HepG2 (cell line): ENCODE measurements at regions not wholly inside any gene's neighbourhood (a gene's known extent, or its start where the extent isn't known, plus 50 kb on each side); places are given as distances from the start of the nearest gene placed in this dataset.

Experiments used
- ATAC-seq: fragments of 200-7000 bp; cut with Tn5 transposase; 3 replicates; pipeline ENCODE4 v1.9.1; 2020; ENCODE audit warnings: mild to moderate bottlenecking, moderate library complexity
- BruUV-seq: library from RNA; stranded (reverse); fragments of 400-500 nt; replicated peaks from 2 replicates; lab custom pipeline; 2021; lab: Mats Ljungman, UMichigan
- CTCF ChIA-PET: fragments of 300-600 bp; formaldehyde crosslinking; extraction: SDS; loops from one replicate; lab custom pipeline; 2021; ENCODE audit warnings: low total read pairs, inconsistent platforms, low intra/inter-chr PET ratio; lab: Yijun Ruan, JAX
- POLR2A ChIA-PET: fragments of 350-600 bp; sonication (Branson Sonifier 250); formaldehyde crosslinking; loops from one replicate; lab custom pipeline; 2020; ENCODE audit warnings: antibody characterized with exemption, inconsistent platforms; lab: Yijun Ruan, JAX
- DNase-seq: peaks from one replicate; pipeline ENCODE4 v3.0.0-alpha.2; 2015; ENCODE audit warnings: low spot score
- FAIRE-seq: peaks from 3 replicates; lab custom pipeline; 2011; peaks lifted over from hg19 to GRCh38; lab: Jason Lieb, UNC
- H2AFZ ChIP-seq: one replicate; pipeline ENCODE4 v1.6.1; 2011; ENCODE audit warnings: low read length, inconsistent platforms
- H3K27ac ChIP-seq: fragments of 300-600 bp; 3 replicates; pipeline ENCODE4 v1.8.0; 2011; ENCODE audit warnings: mixed run types, mild to moderate bottlenecking, mixed read lengths, low read length, inconsistent platforms; ENCODE audit not compliant: insufficient read depth; ENCODE audit errors: extremely low read length
- H3K27me3 ChIP-seq, 2 experiments: fragments of 200-600 bp in 1 of 2; 2 replicates in 1 of 2; 3 replicates in 1 of 2; pipeline versions ENCODE4 v1.6.0 to v1.8.0; 2011; ENCODE audit warnings: low read length in 2 of 2, mild to moderate bottlenecking in 2 of 2, moderate library complexity in 2 of 2, inconsistent platforms in 1 of 2; ENCODE audit not compliant: insufficient read depth in 2 of 2, control insufficient read depth in 1 of 2
- H3K36me3 ChIP-seq, 2 experiments: fragments of 200-600 bp in 1 of 2; replicated peaks in 1 of 2; 2 replicates in 1 of 2; 3 replicates in 1 of 2; pipeline versions ENCODE4 v1.5.1 to v1.8.0; 2011; ENCODE audit warnings: low read length in 2 of 2, inconsistent platforms in 1 of 2; ENCODE audit not compliant: insufficient read depth in 2 of 2, control insufficient read depth in 1 of 2
- H3K4me1 ChIP-seq: 2 replicates; pipeline ENCODE4 v1.5.1; 2012; ENCODE audit warnings: low read length, inconsistent platforms; ENCODE audit not compliant: insufficient read depth
- H3K4me2 ChIP-seq: 2 replicates; pipeline ENCODE4 v1.6.0; 2011; ENCODE audit warnings: low read depth, low read length, inconsistent platforms
- H3K4me3 ChIP-seq, 3 experiments: fragments of 200-600 bp in 1 of 3; sonication (generic), shearing (Covaris generic) in 1 of 3; replicated peaks in 1 of 3; 2 replicates each; pipeline ENCODE4 v1.5.1; 2011 to 2016; ENCODE audit warnings: low read length in 3 of 3, inconsistent platforms in 2 of 3, low read depth in 2 of 3, mild to moderate bottlenecking in 2 of 3, control low read depth in 1 of 3, mixed read lengths in 1 of 3; ENCODE audit not compliant: insufficient read depth in 1 of 3
- H3K79me2 ChIP-seq: one replicate; pipeline ENCODE4 v1.6.1; 2011; ENCODE audit warnings: low read length, inconsistent platforms; ENCODE audit not compliant: insufficient read depth
- H3K9ac ChIP-seq: 2 replicates; pipeline ENCODE4 v1.6.0; 2011; ENCODE audit warnings: mild to moderate bottlenecking, low read depth, low read length, inconsistent platforms; ENCODE audit not compliant: insufficient read depth
- H3K9me3 ChIP-seq: 2 replicates; pipeline ENCODE4 v1.5.1; 2012; ENCODE audit warnings: mild to moderate bottlenecking, low read length
- H4K20me1 ChIP-seq: 2 replicates; pipeline ENCODE4 v1.6.0; 2011; ENCODE audit warnings: inconsistent platforms, mild to moderate bottlenecking, low read length, moderate library complexity; ENCODE audit not compliant: insufficient read depth
- ATF2 ChIP-seq: sonication (generic); formaldehyde crosslinking; IDR thresholded peaks from 2 replicates; pipeline ENCODE4 v1.4.0; 2020; ENCODE audit warnings: missing genetic modification reagents
- CREBL2 ChIP-seq: sonication (generic); formaldehyde crosslinking; IDR thresholded peaks from 2 replicates; pipeline ENCODE4 v1.8.1; 2023; ENCODE audit warnings: missing genetic modification reagents, mild to moderate bottlenecking, borderline replicate concordance
- CTCF ChIP-seq: sonication (generic); formaldehyde crosslinking; IDR thresholded peaks from 2 replicates; pipeline ENCODE4 v1.5.0; 2020; ENCODE audit warnings: mild to moderate bottlenecking, missing genetic modification reagents, moderate library complexity
- KLF9 ChIP-seq: IDR thresholded peaks from 2 replicates; pipeline ENCODE4 v1.6.1; 2016; ENCODE audit warnings: low read depth
- MIXL1 ChIP-seq: IDR thresholded peaks from 2 replicates; pipeline ENCODE4 v1.6.1; 2016
- SMC3 ChIP-seq: IDR thresholded peaks from 2 replicates; pipeline ENCODE4 v1.6.1; 2011; ENCODE audit warnings: low read length, improper control_type of control experiment
- STAG1 ChIP-seq: sonication (generic); formaldehyde crosslinking; IDR thresholded peaks from 2 replicates; pipeline ENCODE4 v1.4.0; 2020; ENCODE audit warnings: missing genetic modification reagents
- ZNF629 ChIP-seq: sonication (generic); formaldehyde crosslinking; conservative IDR thresholded peaks from 2 replicates; pipeline ENCODE4 v1.5.0; 2020; ENCODE audit warnings: missing genetic modification reagents
- WGBS: methylation state at CpG from one replicate; pipeline ENCODE4 v1.1.6; 2017; ENCODE audit warnings: low lambda C conversion rate; 5-methylcytosine and 5-hydroxymethylcytosine counted together
- in situ Hi-C: cut with HindIII; loops from 2 replicates; pipeline ENCODE4 v1.10.0; 2017; ENCODE audit warnings: low pct_unique_long_range_greater_than_20kb; ENCODE audit not compliant: extremely low pct_ligation_motif_present
- intact Hi-C: fragments of 100-400 bp; cut with micrococcal nuclease; formaldehyde crosslinking; loops from one replicate; pipeline ENCODE4 v1.10.0; 2022; ENCODE audit not compliant: unreplicated experiment

GRCh38 chr3:145767909-145768308 lies 393.1 kb downstream of the PLOD2 start:
- BruUV-seq, result no TSS peak
- no peak overlapping the region for H3K4me3 ChIP-seq
- no peaks in the 10 kb centered on the region for H3K27me3 ChIP-seq
- in situ Hi-C loops (loop anchor here (25.0 kb wide), 1 partner anchor 1081 kb away; no protein-coding TSS in a partner anchor), intact Hi-C loops (no loop called here)
- ATAC-seq (no peak), DNase-seq (no peak), FAIRE-seq (no peak)
- no peaks in the 10 kb centered on the region for H3K79me2 ChIP-seq
- POLR2A ChIA-PET, result no interaction called here
- no peak overlapping the region for H3K4me2 ChIP-seq
- H2AFZ ChIP-seq, result no peak overlapping the region
- H3K9me3 ChIP-seq, result no peaks in the 10 kb centered on the region
- CTCF ChIA-PET, result no interaction called here
- TF ChIP-seq KLF9 (CRISPR knock-in tag), result no peak
- TF ChIP-seq CREBL2 (CRISPR knock-in tag), result no peak
- no peak for TF ChIP-seq ZNF629 (CRISPR knock-in tag)
- no peak for TF ChIP-seq MIXL1 (CRISPR knock-in tag)
- 0% methylated on average over 1 of the region's 1 CpG for WGBS
- no peak overlapping the region for H3K9ac ChIP-seq
- no peak overlapping the region for H3K27ac ChIP-seq
- no peaks in the 10 kb centered on the region for H3K4me1 ChIP-seq
- no peaks in the 10 kb centered on the region for H3K36me3 ChIP-seq
- H4K20me1 ChIP-seq, result no peaks in the 10 kb centered on the region

- in situ Hi-C loops (loop anchor here (25.0 kb wide), 1 partner anchor 410 kb away; no protein-coding TSS in a partner anchor), intact Hi-C loops (loop anchor here (1.0 to 2.0 kb wide), 2 partner anchors 412 to 550 kb away; no protein-coding TSS in a partner anchor)
- peak; percentile 47 for DNase-seq
- CTCF ChIA-PET, result no interaction called here
- peak; percentile 66 for FAIRE-seq
- Histone ChIP-seq H3K79me2 (no peaks in the 10 kb centered on the region), H3K27me3 (no peaks in the 10 kb centered on the region), H3K9me3 (no peaks in the 10 kb centered on the region), H3K27ac (no peak overlapping the region), H3K4me2 (no peak overlapping the region), H3K9ac (no peak overlapping the region), H3K4me1 (no peaks in the 10 kb centered on the region), H3K36me3 (no peaks in the 10 kb centered on the region), H4K20me1 (no peaks in the 10 kb centered on the region), H3K4me3 (no peak overlapping the region), H2AFZ (no peak overlapping the region)
- no TSS peak for BruUV-seq
- WGBS, result 4% methylated on average over 4 of the region's 4 CpGs
- ATAC-seq, result peak; percentile 77
- peak; percentile 61 for TF ChIP-seq SMC3
- no peak for TF ChIP-seq ATF2 (CRISPR knock-in tag)
- TF ChIP-seq CTCF (CRISPR knock-in tag), result peak; percentile 72
- TF ChIP-seq STAG1 (CRISPR knock-in tag), result peak; percentile 74
- POLR2A ChIA-PET, result no interaction called here
Observed at GRCh38 chr3:145776782-145777408, 384.1 kb downstream of the PLOD2 start.
